NT2/D1 (cell line): ENCODE measurements at regions not wholly inside any gene's neighbourhood (a gene's known extent, or its start where the extent isn't known, plus 50 kb on each side); places are given as distances from the start of the nearest gene placed in this dataset.

Experiments used
- SUZ12 ChIP-seq: IDR thresholded peaks from 2 replicates; pipeline ENCODE4 v1.6.1; 2011; ENCODE audit not compliant: insufficient read length, insufficient read depth; ENCODE audit errors: extremely low read depth
- YY1 ChIP-seq: IDR thresholded peaks from 2 replicates; pipeline ENCODE4 v1.6.1; 2011; ENCODE audit not compliant: insufficient read length, insufficient read depth
- ZNF274 ChIP-seq: IDR thresholded peaks from 2 replicates; pipeline ENCODE4 v1.6.1; 2011; ENCODE audit warnings: mild to moderate bottlenecking, low read depth, low read length

DNA sequence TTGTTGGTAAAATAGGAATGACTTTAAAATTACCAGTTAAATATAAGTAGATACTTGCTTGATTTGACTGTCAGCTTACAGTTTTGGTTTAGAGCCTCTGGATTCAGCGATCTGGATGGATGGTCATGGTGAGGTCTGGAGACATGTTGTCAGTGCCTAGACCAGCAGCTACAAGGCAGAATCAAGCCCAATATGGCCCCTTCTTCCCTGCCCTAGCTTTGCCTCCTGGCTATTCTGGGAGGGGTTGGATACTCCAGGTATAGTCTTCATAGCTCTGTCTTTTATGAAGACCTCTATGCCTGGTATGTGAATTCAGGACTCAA is 166.5 kb upstream of the VIPR2 start:
- TF ChIP-seq YY1 (no peak), ZNF274 (no peak), SUZ12 (no peak)
